Activated T-cell treated with anti-CD3 and anti-CD28 coated beads, Interleukin-2, amount 50 U/mL, for 48 hours (primary cell): ENCODE measurements at regions not wholly inside any gene's neighbourhood (a gene's known extent, or its start where the extent isn't known, plus 50 kb on each side); places are given as distances from the start of the nearest gene placed in this dataset.
"Not testable (repeated sequence)": the region's sequence is repeated elsewhere in the genome, so short reads cannot be mapped to it uniquely, and the experiment has no call there.

Source experiments
- DNase-seq, 2 experiments: peaks; one replicate each; pipeline ENCODE4 v3.0.0-alpha.2; 2020

GRCh38 chr13:71382285-71382684, 484.7 kb downstream of the DACH1 start:
- DNase-seq, result no peak

- DNase-seq, result no peak
Measured at GRCh38 chr13:71380191-71380590, 486.8 kb downstream of the DACH1 start.

GRCh38 chr13:71378961-71379905, 487.8 kb downstream of the DACH1 start:
- DNase-seq, result no peak

- no peak for DNase-seq
Measured at GRCh38 chr13:71374471-71375049, 492.4 kb downstream of the DACH1 start.

GRCh38 chr13:71368336-71368735, 498.7 kb downstream of the DACH1 start:
- no peak for DNase-seq

- DNase-seq, result no peak
Measured at GRCh38 chr13:71360041-71360440, 507.0 kb downstream of the DACH1 start.

- DNase-seq, result no peak
Measured at GRCh38 chr13:71359641-71360040, 507.4 kb downstream of the DACH1 start.

GRCh38 chr13:71358218-71358617, 508.8 kb downstream of the DACH1 start:
- DNase-seq, result no peak

GRCh38 chr13:71355010-71355409, 512.0 kb downstream of the DACH1 start:
- no peak for DNase-seq

- DNase-seq, result no peak
Measured at GRCh38 chr13:71350886-71351285, 516.1 kb downstream of the DACH1 start.

GRCh38 chr13:71345856-71346255, 521.1 kb downstream of the DACH1 start:
- DNase-seq, result not testable (repeated sequence)

GRCh38 chr13:71339736-71340135, 527.3 kb downstream of the DACH1 start:
- no peak for DNase-seq

GRCh38 chr13:71339005-71339404, 528.0 kb downstream of the DACH1 start:
- no peak for DNase-seq

GRCh38 chr13:71338070-71338469, 528.9 kb downstream of the DACH1 start:
- DNase-seq, result no peak

GRCh38 chr13:71327266-71327665, 539.7 kb downstream of the DACH1 start:
- no peak for DNase-seq

GRCh38 chr13:71325556-71325955, 541.4 kb downstream of the DACH1 start:
- DNase-seq, result no peak

GRCh38 chr13:71323266-71323665, 543.7 kb downstream of the DACH1 start:
- DNase-seq, result no peak

GRCh38 chr13:71320452-71320851, 546.6 kb downstream of the DACH1 start:
- no peak for DNase-seq

GRCh38 chr13:71316792-71317363, 550.1 kb downstream of the DACH1 start:
- no peak for DNase-seq

- no peak for DNase-seq
Measured at GRCh38 chr13:71312923-71313322, 554.1 kb downstream of the DACH1 start.

- DNase-seq, result no peak
Measured at GRCh38 chr13:71309905-71310304, 557.1 kb downstream of the DACH1 start.

- DNase-seq, result no peak
Measured at GRCh38 chr13:71306821-71307220, 560.2 kb downstream of the DACH1 start.

GRCh38 chr13:71304861-71305260, 562.1 kb downstream of the DACH1 start:
- DNase-seq, result no peak

GRCh38 chr13:71303144-71303543, 563.9 kb downstream of the DACH1 start:
- no peak for DNase-seq
